HepG2 (cell line): ENCODE measurements at regions not wholly inside any gene's neighbourhood (a gene's known extent, or its start where the extent isn't known, plus 50 kb on each side); places are given as distances from the start of the nearest gene placed in this dataset.

Experiments
- ETV5 ChIP-seq: IDR thresholded peaks from 2 replicates; pipeline ENCODE4 v1.6.1; 2018; ENCODE audit warnings: missing biosample characterization, missing genetic modification reagents, inconsistent platforms, borderline replicate concordance
- HNRNPLL ChIP-seq: fragments of 200-400 bp; formaldehyde crosslinking; IDR thresholded peaks from 2 replicates; pipeline ENCODE4 v1.6.1; 2017; ENCODE audit warnings: mild to moderate bottlenecking, low read depth, low read length; ENCODE audit not compliant: poor library complexity, severe bottlenecking
- KDM1A ChIP-seq: IDR thresholded peaks from 2 replicates; pipeline ENCODE4 v1.6.1; 2016; ENCODE audit warnings: missing compliant biosample characterization
- PBX3 ChIP-seq: sonication (generic); formaldehyde crosslinking; IDR thresholded peaks from 2 replicates; pipeline ENCODE4 v1.8.1; 2023; ENCODE audit warnings: missing genetic modification reagents, inconsistent platforms, borderline replicate concordance
- REST ChIP-seq, 2 experiments: IDR thresholded peaks; 2 replicates each; pipeline ENCODE4 v1.6.1; 2011 to 2012; ENCODE audit warnings: low read length in 2 of 2, borderline replicate concordance in 1 of 2, low read depth in 1 of 2, mild to moderate bottlenecking in 1 of 2, moderate library complexity in 1 of 2
- SNAPC5 ChIP-seq: sonication (generic); formaldehyde crosslinking; IDR thresholded peaks from 2 replicates; pipeline ENCODE4 v1.8.1; 2023; ENCODE audit warnings: mild to moderate bottlenecking, missing genetic modification reagents, borderline replicate concordance
- ZNF224 ChIP-seq: sonication (generic); formaldehyde crosslinking; IDR thresholded peaks from 2 replicates; pipeline ENCODE4 v1.5.0; 2020; ENCODE audit warnings: mild to moderate bottlenecking, missing genetic modification reagents
- ZNF629 ChIP-seq: sonication (generic); formaldehyde crosslinking; conservative IDR thresholded peaks from 2 replicates; pipeline ENCODE4 v1.5.0; 2020; ENCODE audit warnings: missing genetic modification reagents
- ZSCAN30 ChIP-seq: sonication (generic); formaldehyde crosslinking; IDR thresholded peaks from 2 replicates; pipeline ENCODE4 v1.5.0; 2020; ENCODE audit warnings: mild to moderate bottlenecking, missing genetic modification reagents

- TF ChIP-seq ZNF629 (CRISPR knock-in tag): no peak
- no peak for TF ChIP-seq REST (IDR thresholded peaks at IDR 0.05; ENCODE audit: borderline replicate concordance in 1 of 2, low read depth in 1 of 2, low read length in 2 of 2)
- TF ChIP-seq ZNF224 (CRISPR knock-in tag): no peak
- no peak for TF ChIP-seq ZSCAN30 (CRISPR knock-in tag)
- no peak for TF ChIP-seq HNRNPLL
- no peak for TF ChIP-seq PBX3 (CRISPR knock-in tag)
- no peak for TF ChIP-seq SNAPC5
- no peak for TF ChIP-seq KDM1A
- no peak for TF ChIP-seq ETV5 (CRISPR knock-in tag)
Observed at GRCh38 chr5:74019923-74020322, 393.9 kb downstream of the ARHGEF28 start.
